ENCODE measurements at regions not wholly inside any gene's neighbourhood (a gene's known extent, or its start where the extent isn't known, plus 50 kb on each side); places are given as distances from the start of the nearest gene placed in this dataset.

DNA sequence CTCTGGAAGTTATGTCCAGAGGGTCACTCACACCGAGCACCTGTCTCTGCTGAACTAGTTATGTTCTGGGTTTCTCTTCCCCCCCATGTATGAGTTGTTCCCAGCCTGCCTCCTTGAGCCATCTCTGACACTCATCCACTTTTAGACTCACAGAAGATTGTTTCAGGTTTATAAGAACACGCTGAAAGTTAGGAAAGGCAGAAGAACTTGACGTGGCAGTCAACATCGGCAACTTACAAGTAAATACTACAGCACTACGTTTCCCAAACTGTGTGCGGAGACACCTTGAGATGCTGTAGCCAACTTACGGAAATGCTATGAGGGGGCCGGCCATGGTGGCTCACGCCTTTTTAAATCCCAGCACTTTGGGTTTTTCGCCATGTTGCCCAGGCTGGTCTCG lies 318.0 kb downstream of the ZNF621 start:
- Histone ChIP-seq H3K36me3 (no peaks in the 10 kb centered on the region), H3K9me3 (no peaks in the 10 kb centered on the region), H3K27me3 (no peaks in the 10 kb centered on the region), H3K27ac (no peak overlapping the region), H3K4me1 (no peaks in the 10 kb centered on the region), H3K4me3 (no peak overlapping the region)
- peak in 1 of 2 donors; percentile 60 for DNase-seq (ENCODE audit: extremely low spot score in 2 of 2)
- intact Hi-C loops (cut with DNase I) = no loop called here
- TF ChIP-seq, protein P1, sequence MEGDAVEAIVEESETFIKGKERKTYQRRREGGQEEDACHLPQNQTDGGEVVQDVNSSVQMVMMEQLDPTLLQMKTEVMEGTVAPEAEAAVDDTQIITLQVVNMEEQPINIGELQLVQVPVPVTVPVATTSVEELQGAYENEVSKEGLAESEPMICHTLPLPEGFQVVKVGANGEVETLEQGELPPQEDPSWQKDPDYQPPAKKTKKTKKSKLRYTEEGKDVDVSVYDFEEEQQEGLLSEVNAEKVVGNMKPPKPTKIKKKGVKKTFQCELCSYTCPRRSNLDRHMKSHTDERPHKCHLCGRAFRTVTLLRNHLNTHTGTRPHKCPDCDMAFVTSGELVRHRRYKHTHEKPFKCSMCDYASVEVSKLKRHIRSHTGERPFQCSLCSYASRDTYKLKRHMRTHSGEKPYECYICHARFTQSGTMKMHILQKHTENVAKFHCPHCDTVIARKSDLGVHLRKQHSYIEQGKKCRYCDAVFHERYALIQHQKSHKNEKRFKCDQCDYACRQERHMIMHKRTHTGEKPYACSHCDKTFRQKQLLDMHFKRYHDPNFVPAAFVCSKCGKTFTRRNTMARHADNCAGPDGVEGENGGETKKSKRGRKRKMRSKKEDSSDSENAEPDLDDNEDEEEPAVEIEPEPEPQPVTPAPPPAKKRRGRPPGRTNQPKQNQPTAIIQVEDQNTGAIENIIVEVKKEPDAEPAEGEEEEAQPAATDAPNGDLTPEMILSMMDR (IDR thresholded peaks at IDR 0.05) = no peak
- TF ChIP-seq POLR2AphosphoS5 (IDR thresholded peaks at IDR 0.05; ENCODE audit: insufficient read depth in 1 of 2, low read depth in 1 of 2) = no peak
- TF ChIP-seq POLR2A (IDR thresholded peaks at IDR 0.05) = no peak

- no peaks in the 10 kb centered on the region for H3K4me1 ChIP-seq
- DNase-seq (ENCODE audit: extremely low spot score in 2 of 2) = no peak
- H3K36me3 ChIP-seq = no peaks in the 10 kb centered on the region
- H3K27ac ChIP-seq = no peak overlapping the region
- intact Hi-C loops (cut with DNase I) = no loop called here
- H3K27me3 ChIP-seq = no peaks in the 10 kb centered on the region
- H3K4me3 ChIP-seq = no peak overlapping the region
- H3K9me3 ChIP-seq = no peaks in the 10 kb centered on the region
- TF ChIP-seq, protein P1 (IDR thresholded peaks at IDR 0.05) = no peak
- TF ChIP-seq POLR2A (IDR thresholded peaks at IDR 0.05) (no peak), POLR2AphosphoS5 (IDR thresholded peaks at IDR 0.05; ENCODE audit: insufficient read depth in 1 of 2, low read depth in 1 of 2) (no peak)
Observed at GRCh38 chr3:40843208-40843624, 318.5 kb downstream of the ZNF621 start.

DNA sequence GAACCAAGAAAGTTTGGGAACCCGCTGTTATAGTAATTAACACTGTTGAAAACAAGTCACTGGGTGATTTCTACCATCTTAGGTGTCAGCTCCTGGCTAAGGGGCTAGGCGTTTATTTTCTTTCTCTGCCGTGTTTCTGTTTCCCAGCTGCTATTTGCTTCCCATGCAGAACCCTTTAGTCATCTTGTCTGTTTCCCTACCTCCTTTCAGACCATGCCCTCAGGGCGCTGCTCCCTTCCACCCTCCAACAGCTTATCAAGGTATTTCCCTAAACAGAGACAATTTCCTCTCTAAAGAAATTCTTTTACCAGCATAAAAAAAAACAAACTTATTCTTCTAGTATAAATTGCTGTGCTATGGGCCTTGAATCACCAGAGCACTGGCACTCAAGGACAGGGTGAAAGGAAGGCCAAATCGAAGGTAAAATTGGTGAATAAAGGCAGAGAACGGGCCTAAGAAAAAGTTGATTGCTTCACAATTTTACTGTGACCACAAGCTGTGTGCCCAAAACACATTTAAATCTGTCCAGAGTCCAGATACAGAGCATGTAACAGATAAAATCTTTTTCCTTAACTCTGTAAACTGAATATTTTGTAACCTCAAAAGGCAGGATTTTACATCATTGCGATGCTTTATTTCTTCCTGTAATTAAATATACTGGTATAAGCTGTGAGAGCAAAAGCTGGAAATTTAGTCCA lies 319.2 kb downstream of the ZNF621 start:
- Histone ChIP-seq H3K36me3 (no peaks in the 10 kb centered on the region), H3K27me3 (no peaks in the 10 kb centered on the region), H3K9me3 (no peaks in the 10 kb centered on the region), H3K27ac (no peak overlapping the region), H3K4me1 (no peaks in the 10 kb centered on the region), H3K4me3 (no peak overlapping the region)
- intact Hi-C loops (cut with DNase I) = no loop called here
- TF ChIP-seq, protein P1 (IDR thresholded peaks at IDR 0.05) = no peak
- no peak for DNase-seq (ENCODE audit: extremely low spot score in 2 of 2)

GRCh38 chr3:40844896-40845295 lies 320.1 kb downstream of the ZNF621 start:
- intact Hi-C loops (cut with DNase I) = no loop called here

DNA sequence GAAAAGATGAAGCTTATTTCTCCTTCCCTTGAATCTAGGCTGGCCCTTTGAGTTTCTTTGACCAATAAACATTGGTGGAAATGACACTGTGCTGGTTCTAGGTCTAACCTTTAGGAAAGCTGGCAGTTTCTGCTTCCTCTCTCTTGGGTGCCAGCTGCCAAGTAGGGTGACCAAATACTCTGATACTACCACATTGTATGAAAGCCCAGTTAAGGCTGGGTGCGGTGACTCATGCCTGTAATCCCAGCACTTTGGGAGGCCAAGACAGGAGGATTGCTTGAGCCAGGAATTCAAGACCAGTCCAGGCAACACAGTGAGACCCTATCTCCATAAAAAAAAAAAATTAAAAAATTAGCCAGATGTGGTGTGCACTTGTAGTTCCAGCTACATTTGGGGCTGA lies 320.7 kb downstream of the ZNF621 start:
- Histone ChIP-seq H3K27ac (no peak overlapping the region), H3K4me3 (no peak overlapping the region), H3K9me3 (no peaks in the 10 kb centered on the region), H3K4me1 (no peaks in the 10 kb centered on the region), H3K27me3 (no peaks in the 10 kb centered on the region), H3K36me3 (no peaks in the 10 kb centered on the region)
- no peak for TF ChIP-seq POLR2AphosphoS5 (IDR thresholded peaks at IDR 0.05; ENCODE audit: insufficient read depth in 1 of 2, low read depth in 1 of 2)
- no peak for TF ChIP-seq POLR2A (IDR thresholded peaks at IDR 0.05)
- TF ChIP-seq, protein P1 (IDR thresholded peaks at IDR 0.05) = no peak
- intact Hi-C loops (cut with DNase I) = no loop called here
- DNase-seq (ENCODE audit: extremely low spot score in 2 of 2) = peak in 1 of 2 donors; percentile 64

More at GRCh38 chr3:40844896-40845295, 320.1 kb downstream of the ZNF621 start:
- DNase-seq (ENCODE audit: extremely low spot score in 2 of 2) = no peak
- TF ChIP-seq POLR2A (IDR thresholded peaks at IDR 0.05) (no peak), POLR2AphosphoS5 (IDR thresholded peaks at IDR 0.05; ENCODE audit: insufficient read depth in 1 of 2, low read depth in 1 of 2) (no peak)
- TF ChIP-seq, protein P1 (IDR thresholded peaks at IDR 0.05) = no peak
- Histone ChIP-seq H3K4me1 (no peaks in the 10 kb centered on the region), H3K27ac (no peak overlapping the region), H3K27me3 (no peaks in the 10 kb centered on the region), H3K4me3 (no peak overlapping the region), H3K9me3 (no peaks in the 10 kb centered on the region), H3K36me3 (no peaks in the 10 kb centered on the region)
